H9 (cell line): ENCODE measurements at regions not wholly inside any gene's neighbourhood (a gene's known extent, or its start where the extent isn't known, plus 50 kb on each side); places are given as distances from the start of the nearest gene placed in this dataset.

Experiments
- DNase-seq: peaks from one replicate; pipeline ENCODE4 v3.0.0-alpha.2; 2017
- H2AFZ ChIP-seq: one replicate; pipeline ENCODE4 v1.6.1; 2013; ENCODE audit warnings: mild to moderate bottlenecking, low read length, control low read depth, moderate library complexity
- H2AK5ac ChIP-seq: 2 replicates; pipeline ENCODE4 v1.6.1; 2013; ENCODE audit warnings: low read length, control low read depth, mixed read lengths; ENCODE audit not compliant: insufficient read length
- H2BK120ac ChIP-seq: one replicate; pipeline ENCODE4 v1.6.1; 2013; ENCODE audit warnings: low read depth, mild to moderate bottlenecking, low read length, control low read depth, inconsistent platforms; ENCODE audit not compliant: poor library complexity, severe bottlenecking
- H2BK12ac ChIP-seq: 2 replicates; pipeline ENCODE4 v1.6.1; 2013; ENCODE audit warnings: low read length, control low read depth, mixed read lengths, low read depth; ENCODE audit not compliant: insufficient read length
- H2BK15ac ChIP-seq: 2 replicates; pipeline ENCODE4 v1.6.1; 2013; ENCODE audit warnings: low read depth, low read length, control low read depth
- H2BK20ac ChIP-seq: one replicate; pipeline ENCODE4 v1.6.1; 2013; ENCODE audit warnings: low read depth, mild to moderate bottlenecking, low read length, control low read depth, inconsistent platforms; ENCODE audit not compliant: poor library complexity, severe bottlenecking
- H2BK5ac ChIP-seq: 2 replicates; pipeline ENCODE4 v1.6.1; 2013; ENCODE audit warnings: low read length, control low read depth, mixed read lengths; ENCODE audit not compliant: insufficient read length
- H3K14ac ChIP-seq: 2 replicates; pipeline ENCODE4 v1.6.1; 2013; ENCODE audit warnings: low read length, control low read depth; ENCODE audit not compliant: insufficient read depth
- H3K18ac ChIP-seq: 2 replicates; pipeline ENCODE4 v1.6.1; 2013; ENCODE audit warnings: low read depth, mild to moderate bottlenecking, mixed read lengths, low read length, control low read depth; ENCODE audit not compliant: insufficient read length
- H3K23ac ChIP-seq: 2 replicates; pipeline ENCODE4 v1.6.1; 2013; ENCODE audit warnings: low read length, control low read depth, mixed read lengths, low read depth; ENCODE audit not compliant: insufficient read length
- H3K23me2 ChIP-seq: 2 replicates; pipeline ENCODE4 v1.6.1; 2013; ENCODE audit warnings: low read depth, mild to moderate bottlenecking, mixed read lengths, low read length, control low read depth; ENCODE audit not compliant: insufficient read length, poor library complexity, severe bottlenecking
- H3K27ac ChIP-seq: 2 replicates; pipeline ENCODE4 v1.5.1; 2013; ENCODE audit warnings: low read length, control low read depth, mixed read lengths, low read depth; ENCODE audit not compliant: insufficient read length
- H3K27me3 ChIP-seq: 2 replicates; pipeline ENCODE4 v1.6.1; 2013; ENCODE audit warnings: low read length, control low read depth, inconsistent platforms; ENCODE audit not compliant: insufficient read depth
- H3K4ac ChIP-seq: 2 replicates; pipeline ENCODE4 v1.6.1; 2013; ENCODE audit warnings: low read depth, mild to moderate bottlenecking, control low read depth, inconsistent platforms, low read length, moderate library complexity
- H3K4me1 ChIP-seq: 2 replicates; pipeline ENCODE4 v1.6.1; 2013; ENCODE audit warnings: low read length, control low read depth, inconsistent platforms; ENCODE audit not compliant: insufficient read depth
- H3K4me2 ChIP-seq: 2 replicates; pipeline ENCODE4 v1.6.1; 2013; ENCODE audit warnings: low read length, control low read depth, mixed read lengths; ENCODE audit not compliant: insufficient read length, insufficient read depth
- H3K56ac ChIP-seq: 2 replicates; pipeline ENCODE4 v1.6.1; 2013; ENCODE audit warnings: low read depth, mild to moderate bottlenecking, mixed read lengths, low read length, control low read depth; ENCODE audit not compliant: insufficient read length
- H3K79me1 ChIP-seq: 2 replicates; pipeline ENCODE4 v1.6.1; 2013; ENCODE audit warnings: low read depth, mild to moderate bottlenecking, moderate library complexity, low read length, control low read depth, inconsistent platforms; ENCODE audit not compliant: insufficient read depth, poor library complexity, severe bottlenecking
- H3K79me2 ChIP-seq: 2 replicates; pipeline ENCODE4 v1.6.1; 2013; ENCODE audit warnings: low read length, control low read depth, inconsistent platforms; ENCODE audit not compliant: insufficient read depth
- H3K9ac ChIP-seq: 2 replicates; pipeline ENCODE4 v1.6.1; 2013; ENCODE audit warnings: low read length, control low read depth, mixed read lengths; ENCODE audit not compliant: insufficient read length; ENCODE audit errors: extremely low read depth
- H3K9me3 ChIP-seq: one replicate; pipeline ENCODE4 v1.6.1; 2013; ENCODE audit warnings: low read depth, low read length, inconsistent platforms; ENCODE audit not compliant: control insufficient read depth
- H3T11ph ChIP-seq: one replicate; pipeline ENCODE4 v1.6.1; 2013; ENCODE audit warnings: mild to moderate bottlenecking, low read length, control low read depth, inconsistent platforms
- H4K20me1 ChIP-seq: one replicate; pipeline ENCODE4 v1.6.1; 2013; ENCODE audit not compliant: control insufficient read depth, insufficient read length, insufficient read depth
- H4K5ac ChIP-seq: 2 replicates; pipeline ENCODE4 v1.6.1; 2013; ENCODE audit warnings: low read depth, mild to moderate bottlenecking, mixed read lengths, low read length, control low read depth; ENCODE audit not compliant: insufficient read length
- H4K8ac ChIP-seq: replicated peaks from 2 replicates; pipeline ENCODE4 v1.6.1; 2013; ENCODE audit warnings: low read length, control low read depth, mixed read lengths, low read depth; ENCODE audit not compliant: insufficient read length
- H4K91ac ChIP-seq: 2 replicates; pipeline ENCODE4 v1.6.1; 2013; ENCODE audit warnings: low read depth, mild to moderate bottlenecking, moderate library complexity, mixed read lengths, low read length, control low read depth; ENCODE audit not compliant: insufficient read length
- H3K27ac Mint-ChIP-seq, 3 experiments: 2 replicates in 2 of 3; 3 replicates in 1 of 3; pipeline ENCODE4 v1.8.0; 2020 to 2021; ENCODE audit warnings: mixed read lengths in 3 of 3, mild to moderate bottlenecking in 1 of 3, moderate library complexity in 1 of 3
- H3K27me3 Mint-ChIP-seq: 2 replicates; pipeline ENCODE4 v1.8.0; 2021; ENCODE audit warnings: low read depth, mild to moderate bottlenecking, moderate library complexity, mixed read lengths
- H3K36me3 Mint-ChIP-seq, 3 experiments: 2 replicates in 2 of 3; 3 replicates in 1 of 3; pipeline ENCODE4 v1.8.0; 2020 to 2021; ENCODE audit warnings: low read depth in 3 of 3, mixed read lengths in 3 of 3; ENCODE audit not compliant: insufficient read depth in 1 of 3
- H3K4me1 Mint-ChIP-seq, 2 experiments: 2 replicates each; pipeline ENCODE4 v1.8.0; 2020; ENCODE audit warnings: mixed read lengths in 2 of 2
- H3K4me3 Mint-ChIP-seq, 2 experiments: 2 replicates in 1 of 2; 3 replicates in 1 of 2; pipeline ENCODE4 v1.8.0; 2020 to 2021; ENCODE audit warnings: mild to moderate bottlenecking in 2 of 2, mixed read lengths in 2 of 2, moderate library complexity in 1 of 2
- H3K9me3 Mint-ChIP-seq, 2 experiments: 2 replicates in 1 of 2; 3 replicates in 1 of 2; pipeline ENCODE4 v1.8.0; 2020; ENCODE audit warnings: mild to moderate bottlenecking in 2 of 2, mixed read lengths in 2 of 2, moderate library complexity in 1 of 2
- WGBS: extraction: QIAGEN DNeasy Blood & Tissue Kit; methylation state at CpG from one replicate; pipeline ENCODE4 v1.1.7; 2013; ENCODE audit warnings: missing lambda C conversion rate, low lambda C conversion rate, mixed read lengths; ENCODE audit not compliant: insufficient read length; ENCODE audit errors: extremely low coverage; 5-methylcytosine and 5-hydroxymethylcytosine counted together
- TF ChIP-seq, protein P1 (sequence below): fragments of 200-600 bp; sonication (generic); conservative IDR thresholded peaks from 3 replicates; pipeline ENCODE4 v1.8.0; 2021; ENCODE audit warnings: antibody characterized with exemption, mild to moderate bottlenecking

DNA sequence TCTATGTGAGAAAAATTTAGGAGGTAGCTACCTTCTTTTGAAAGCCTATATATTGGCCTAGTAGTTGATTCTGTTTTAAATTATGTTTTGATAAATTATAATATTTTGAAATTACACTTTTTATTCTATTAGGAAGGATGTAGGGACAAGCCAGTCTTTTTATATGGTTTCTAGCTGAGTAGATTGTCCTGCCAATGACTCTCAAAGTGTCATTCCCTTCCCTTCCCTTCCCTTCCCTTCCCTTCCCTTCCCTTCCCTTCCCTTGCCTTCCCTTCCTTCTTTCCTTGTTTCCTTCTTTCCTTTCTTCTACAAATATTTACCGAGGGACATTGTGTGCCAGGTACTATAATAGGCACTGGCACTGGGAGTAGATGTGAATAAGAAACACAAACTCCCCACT is 99.7 kb upstream of the HDAC9 start:
- Histone ChIP-seq H3K9ac (no peak overlapping the region), H2BK20ac (no peak overlapping the region), H3K79me2 (no peaks in the 10 kb centered on the region), H3K56ac (no peak overlapping the region), H3K23me2 (no peaks in the 10 kb centered on the region), H2AFZ (no peak overlapping the region), H3K27ac (no peak overlapping the region), H3K4ac (no peak overlapping the region), H4K91ac (no peak overlapping the region), H3K14ac (no peak overlapping the region), H3T11ph (no peak overlapping the region), H3K23ac (no peak overlapping the region), H2BK12ac (no peak overlapping the region), H3K4me1 (peaks cover 12% of the 10 kb centered on the region; the same call in 1 of the 2 replicates), H3K27me3 (no peaks in the 10 kb centered on the region), H3K9me3 (no peaks in the 10 kb centered on the region), H4K5ac (no peak overlapping the region), H2BK5ac (no peak overlapping the region), H2BK120ac (no peak overlapping the region), H2AK5ac (no peak overlapping the region), H4K8ac (no peak overlapping the region), H3K4me2 (no peak overlapping the region), H3K18ac (no peak overlapping the region), H3K79me1 (no peaks in the 10 kb centered on the region), H4K20me1 (no peaks in the 10 kb centered on the region), H2BK15ac (no peak overlapping the region)
- no CpG with 5 or more reads among the region's 1 CpG for WGBS
- H3K4me3 Mint-ChIP-seq: no peak overlapping the region
- no peak for DNase-seq
- TF ChIP-seq, protein P1, sequence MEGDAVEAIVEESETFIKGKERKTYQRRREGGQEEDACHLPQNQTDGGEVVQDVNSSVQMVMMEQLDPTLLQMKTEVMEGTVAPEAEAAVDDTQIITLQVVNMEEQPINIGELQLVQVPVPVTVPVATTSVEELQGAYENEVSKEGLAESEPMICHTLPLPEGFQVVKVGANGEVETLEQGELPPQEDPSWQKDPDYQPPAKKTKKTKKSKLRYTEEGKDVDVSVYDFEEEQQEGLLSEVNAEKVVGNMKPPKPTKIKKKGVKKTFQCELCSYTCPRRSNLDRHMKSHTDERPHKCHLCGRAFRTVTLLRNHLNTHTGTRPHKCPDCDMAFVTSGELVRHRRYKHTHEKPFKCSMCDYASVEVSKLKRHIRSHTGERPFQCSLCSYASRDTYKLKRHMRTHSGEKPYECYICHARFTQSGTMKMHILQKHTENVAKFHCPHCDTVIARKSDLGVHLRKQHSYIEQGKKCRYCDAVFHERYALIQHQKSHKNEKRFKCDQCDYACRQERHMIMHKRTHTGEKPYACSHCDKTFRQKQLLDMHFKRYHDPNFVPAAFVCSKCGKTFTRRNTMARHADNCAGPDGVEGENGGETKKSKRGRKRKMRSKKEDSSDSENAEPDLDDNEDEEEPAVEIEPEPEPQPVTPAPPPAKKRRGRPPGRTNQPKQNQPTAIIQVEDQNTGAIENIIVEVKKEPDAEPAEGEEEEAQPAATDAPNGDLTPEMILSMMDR: no peak
- no peaks in the 10 kb centered on the region for H3K27me3 Mint-ChIP-seq
- H3K9me3 Mint-ChIP-seq: no peaks in the 10 kb centered on the region
- H3K4me1 Mint-ChIP-seq: peaks cover 53 to 57% of the 10 kb centered on the region in 2 experiments
- H3K27ac Mint-ChIP-seq: no peak overlapping the region; a peak in 1 of 7 replicates
- H3K36me3 Mint-ChIP-seq: no peaks in the 10 kb centered on the region; a peak in 1 of 7 replicates
